ENCODE measurements at regions not wholly inside any gene's neighbourhood (a gene's known extent, or its start where the extent isn't known, plus 50 kb on each side); places are given as distances from the start of the nearest gene placed in this dataset.

DNA sequence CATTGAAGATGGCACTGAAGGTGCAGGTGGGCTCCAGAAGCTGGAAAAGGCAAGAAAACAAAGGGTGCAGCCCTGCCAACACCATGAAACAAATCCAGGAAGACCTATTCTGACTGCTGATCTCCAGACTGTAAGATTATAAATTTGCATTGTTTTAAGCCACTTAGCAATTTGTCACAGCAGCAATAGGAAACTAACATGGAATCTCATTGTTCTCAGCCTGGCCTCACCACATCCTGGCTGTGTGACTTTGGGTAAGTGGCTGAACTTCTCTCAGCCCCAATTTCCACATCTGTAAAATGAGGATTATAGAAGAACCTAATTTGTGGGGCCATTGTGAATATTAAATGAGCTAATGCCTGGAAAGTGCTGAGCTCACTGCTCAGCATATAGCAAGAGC lies 160.4 kb upstream of the MAFB start:
- TF ChIP-seq, protein P1, sequence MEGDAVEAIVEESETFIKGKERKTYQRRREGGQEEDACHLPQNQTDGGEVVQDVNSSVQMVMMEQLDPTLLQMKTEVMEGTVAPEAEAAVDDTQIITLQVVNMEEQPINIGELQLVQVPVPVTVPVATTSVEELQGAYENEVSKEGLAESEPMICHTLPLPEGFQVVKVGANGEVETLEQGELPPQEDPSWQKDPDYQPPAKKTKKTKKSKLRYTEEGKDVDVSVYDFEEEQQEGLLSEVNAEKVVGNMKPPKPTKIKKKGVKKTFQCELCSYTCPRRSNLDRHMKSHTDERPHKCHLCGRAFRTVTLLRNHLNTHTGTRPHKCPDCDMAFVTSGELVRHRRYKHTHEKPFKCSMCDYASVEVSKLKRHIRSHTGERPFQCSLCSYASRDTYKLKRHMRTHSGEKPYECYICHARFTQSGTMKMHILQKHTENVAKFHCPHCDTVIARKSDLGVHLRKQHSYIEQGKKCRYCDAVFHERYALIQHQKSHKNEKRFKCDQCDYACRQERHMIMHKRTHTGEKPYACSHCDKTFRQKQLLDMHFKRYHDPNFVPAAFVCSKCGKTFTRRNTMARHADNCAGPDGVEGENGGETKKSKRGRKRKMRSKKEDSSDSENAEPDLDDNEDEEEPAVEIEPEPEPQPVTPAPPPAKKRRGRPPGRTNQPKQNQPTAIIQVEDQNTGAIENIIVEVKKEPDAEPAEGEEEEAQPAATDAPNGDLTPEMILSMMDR (IDR thresholded peaks at IDR 0.05; ENCODE audit: low read depth, low read length, missing control alignments), result no peak

DNA sequence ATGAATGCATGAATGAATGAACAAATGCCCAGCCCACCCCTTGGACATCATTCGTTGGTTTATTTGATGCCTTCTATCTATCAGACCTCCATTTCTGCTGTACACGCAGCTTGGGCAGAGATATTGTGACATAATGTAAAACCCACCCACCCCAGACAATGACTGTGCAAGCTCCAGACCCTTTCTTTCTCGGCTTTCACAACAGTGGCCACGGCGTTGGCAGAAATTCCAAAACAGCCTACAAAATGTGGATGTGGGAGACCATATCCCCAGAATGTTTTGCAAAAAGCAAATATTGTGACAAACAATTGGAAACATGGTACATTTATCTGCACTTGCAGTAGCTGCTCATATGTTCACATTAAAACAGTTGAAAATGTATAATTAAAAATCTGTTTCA lies 162.0 kb upstream of the MAFB start:
- TF ChIP-seq, protein P1 (IDR thresholded peaks at IDR 0.05; ENCODE audit: low read depth, low read length, missing control alignments), result no peak
- DNase-seq (ENCODE audit: low read depth), result no peak
- no peak overlapping the region for H3K4me3 ChIP-seq (ENCODE audit: low read depth, low read length)
- in situ Hi-C loops (cut with HindIII; ENCODE audit: low sequenced_read_pairs), result no loop called here

More for the DNA sequence above, 160.4 kb upstream of the MAFB start:
- in situ Hi-C loops (cut with HindIII; ENCODE audit: low sequenced_read_pairs), result no loop called here
- no peak overlapping the region for H3K4me3 ChIP-seq (ENCODE audit: low read depth, low read length)
- DNase-seq (ENCODE audit: low read depth), result no peak

DNA sequence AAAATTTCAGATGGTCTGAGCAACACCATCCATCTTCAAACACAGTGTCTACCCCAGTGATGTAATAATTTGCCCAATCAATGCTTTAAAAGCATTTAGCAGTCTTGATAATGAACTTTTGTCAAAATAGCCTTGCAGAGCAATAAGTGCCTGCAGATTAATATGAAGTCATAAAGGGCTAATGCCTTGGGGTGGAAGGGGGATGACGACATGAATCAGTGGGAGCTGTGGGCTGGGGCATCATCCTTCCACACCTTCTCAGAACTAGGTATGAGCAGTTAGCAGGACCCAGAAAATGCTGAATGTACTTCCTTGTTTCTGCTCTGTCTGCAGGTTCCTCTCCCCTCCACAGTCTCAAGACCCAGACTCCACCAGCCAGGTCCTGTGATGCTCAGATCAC lies 166.2 kb upstream of the MAFB start:
- TF ChIP-seq, protein P1 (IDR thresholded peaks at IDR 0.05; ENCODE audit: low read depth, low read length, missing control alignments), result no peak

DNA sequence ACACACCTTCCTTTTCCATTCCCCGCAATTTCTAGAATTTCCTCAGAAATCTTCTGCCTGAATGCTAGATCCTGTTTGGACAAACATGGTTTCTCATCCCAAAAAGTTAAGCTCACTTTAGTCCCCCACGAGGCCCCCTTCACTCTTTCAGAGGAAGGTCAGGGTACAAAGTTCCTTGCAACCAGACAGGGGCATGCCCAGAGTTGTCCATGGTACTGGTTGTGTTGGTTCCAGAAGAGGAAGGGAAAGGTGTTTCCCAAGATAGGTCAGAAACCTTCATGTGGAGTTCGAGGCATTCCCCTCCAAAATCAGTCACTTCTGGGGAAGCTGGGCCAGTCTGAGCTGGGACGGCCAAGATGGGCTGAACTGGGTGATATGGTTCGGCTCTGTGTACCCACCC lies 167.6 kb upstream of the MAFB start:
- in situ Hi-C loops (cut with HindIII; ENCODE audit: low sequenced_read_pairs), result no loop called here
- DNase-seq (ENCODE audit: low read depth), result no peak
- TF ChIP-seq, protein P1 (IDR thresholded peaks at IDR 0.05; ENCODE audit: low read depth, low read length, missing control alignments), result no peak
- H3K4me3 ChIP-seq (ENCODE audit: low read depth, low read length), result no peak overlapping the region

More for the DNA sequence above, 166.2 kb upstream of the MAFB start:
- no peak for DNase-seq (ENCODE audit: low read depth)
- in situ Hi-C loops (cut with HindIII; ENCODE audit: low sequenced_read_pairs), result no loop called here
- H3K4me3 ChIP-seq (ENCODE audit: low read depth, low read length), result no peak overlapping the region

DNA sequence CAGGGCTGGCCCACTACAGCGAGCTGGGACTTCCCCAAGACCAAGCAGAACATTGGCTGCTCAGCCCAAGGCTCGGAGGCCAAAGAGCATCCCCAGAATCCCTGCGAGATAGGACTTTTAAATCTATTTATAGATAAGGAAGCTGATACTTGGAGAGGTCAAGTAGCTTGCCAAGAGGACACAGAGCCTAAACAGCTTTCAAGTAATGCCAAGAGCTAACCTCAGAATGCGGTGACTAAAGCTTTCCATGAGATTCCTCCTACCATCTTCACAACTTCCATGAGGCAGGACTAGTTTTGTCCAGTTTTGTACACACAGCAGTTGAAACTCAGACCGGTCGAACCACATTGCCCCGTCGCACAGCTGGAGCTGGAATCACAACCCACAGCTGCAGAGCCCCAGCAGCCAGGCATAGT lies 168.1 kb upstream of the TOP1 start:
- in situ Hi-C loops (cut with HindIII; ENCODE audit: low sequenced_read_pairs), result no loop called here
- H3K4me3 ChIP-seq (ENCODE audit: low read depth, low read length), result no peak overlapping the region
- DNase-seq (ENCODE audit: low read depth), result peak; percentile 91
- TF ChIP-seq, protein P1 (IDR thresholded peaks at IDR 0.05; ENCODE audit: low read depth, low read length, missing control alignments), result no peak

DNA sequence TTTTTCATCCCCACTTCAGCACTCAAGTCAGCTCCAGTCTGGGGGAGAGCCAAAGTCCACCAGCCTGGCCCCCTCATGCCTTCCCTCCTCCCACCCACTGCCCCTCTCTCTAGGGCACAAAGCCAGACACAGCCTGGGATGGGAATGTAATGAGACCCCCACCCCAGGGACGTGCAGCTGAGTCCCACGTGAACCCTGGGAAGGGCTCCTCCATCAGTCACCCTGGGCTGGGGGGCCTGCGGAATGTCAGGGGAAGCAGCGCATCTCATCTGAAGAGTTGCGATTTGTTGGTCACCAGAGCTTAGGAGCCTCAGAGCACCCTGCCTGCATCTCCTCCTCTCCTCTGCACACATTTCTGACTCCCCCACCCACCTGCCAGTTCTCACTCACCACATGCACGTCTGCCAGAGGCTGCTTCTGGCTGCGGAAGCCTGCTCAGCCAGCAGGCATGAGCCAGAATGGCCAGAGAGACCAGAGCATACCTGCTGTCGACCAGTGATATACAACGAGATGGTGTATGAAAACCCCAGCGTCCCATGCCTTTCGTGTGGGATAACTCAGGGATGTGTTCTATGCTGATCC lies 167.1 kb upstream of the TOP1 start:
- DNase-seq (ENCODE audit: low read depth), result no peak
- in situ Hi-C loops (cut with HindIII; ENCODE audit: low sequenced_read_pairs), result no loop called here

More for the DNA sequence above, 167.1 kb upstream of the TOP1 start:
- H3K4me3 ChIP-seq (ENCODE audit: low read depth, low read length), result no peak overlapping the region
- TF ChIP-seq, protein P1 (IDR thresholded peaks at IDR 0.05; ENCODE audit: low read depth, low read length, missing control alignments), result no peak
